GM12878 (cell line): ENCODE measurements at regions not wholly inside any gene's neighbourhood (a gene's known extent, or its start where the extent isn't known, plus 50 kb on each side); places are given as distances from the start of the nearest gene placed in this dataset.

Experiments used
- ATAC-seq: fragments of 200-7000 bp; cut with Tn5 transposase; 3 replicates; pipeline ENCODE4 v1.9.1; 2020; ENCODE audit warnings: mild to moderate bottlenecking, moderate library complexity
- BruUV-seq: library from RNA; stranded (reverse); fragments of 400-500 nt; replicated peaks from 2 replicates; lab custom pipeline; 2021; lab: Mats Ljungman, UMichigan
- CTCF ChIA-PET: fragments of 300-600 bp; sonication (Branson Sonifier 250); formaldehyde crosslinking; extraction: SDS; loops from one replicate; lab custom pipeline; 2021; ENCODE audit warnings: inconsistent platforms; lab: Yijun Ruan, JAX
- POLR2A ChIA-PET: fragments of 350-600 bp; formaldehyde crosslinking; extraction: SDS; loops from one replicate; lab custom pipeline; 2021; ENCODE audit warnings: inconsistent platforms; lab: Charles Lee
- RAD21 ChIA-PET: fragments of 300-600 bp; sonication (Branson Sonifier 250); formaldehyde crosslinking; loops from one replicate; lab custom pipeline; 2023; ENCODE audit warnings: antibody characterized with exemption; ENCODE audit not compliant: unreplicated experiment; lab: Charles Lee
- SMC1A ChIA-PET: fragments of 300-600 bp; sonication (Branson Sonifier 250); formaldehyde crosslinking; loops from one replicate; lab custom pipeline; 2023; ENCODE audit not compliant: unreplicated experiment, uncharacterized antibody; lab: Charles Lee
- DNase-seq: peaks from one replicate; pipeline ENCODE4 v3.0.0-alpha.2; 2011; ENCODE audit warnings: low read depth, low spot score
- FAIRE-seq: peaks from 3 replicates; lab custom pipeline; 2011; peaks lifted over from hg19 to GRCh38; lab: Jason Lieb, UNC
- H2AFZ ChIP-seq: 2 replicates; pipeline ENCODE4 v1.6.0; 2011; ENCODE audit warnings: low read depth, low read length, control low read depth; ENCODE audit not compliant: control insufficient read depth
- H3K27ac ChIP-seq: 2 replicates; pipeline ENCODE4 v1.5.1; 2011; ENCODE audit warnings: control low read depth; ENCODE audit not compliant: control insufficient read depth, insufficient read depth
- H3K27me3 ChIP-seq, 2 experiments: replicated peaks in 1 of 2; 2 replicates each; pipeline versions ENCODE4 v1.6.0 to v1.6.1; 2011; ENCODE audit warnings: low read length in 1 of 2; ENCODE audit not compliant: control insufficient read depth in 2 of 2, insufficient read depth in 2 of 2
- H3K36me3 ChIP-seq, 2 experiments: 2 replicates each; pipeline ENCODE4 v1.5.1; 2011; ENCODE audit warnings: low read length in 1 of 2; ENCODE audit not compliant: control insufficient read depth in 2 of 2, insufficient read depth in 2 of 2
- H3K4me1 ChIP-seq: 2 replicates; pipeline ENCODE4 v1.6.1; 2011; ENCODE audit warnings: mild to moderate bottlenecking, low read length, moderate library complexity, mixed read lengths; ENCODE audit not compliant: control insufficient read depth, insufficient read depth
- H3K4me2 ChIP-seq: 2 replicates; pipeline ENCODE4 v1.6.0; 2011; ENCODE audit warnings: control low read depth; ENCODE audit not compliant: control insufficient read depth, insufficient read depth
- H3K4me3 ChIP-seq: fragments of 200-600 bp; sonication (generic); 2 replicates; pipeline ENCODE4 v1.5.1; 2016
- H3K79me2 ChIP-seq: 2 replicates; pipeline ENCODE4 v1.6.0; 2011; ENCODE audit warnings: low read length; ENCODE audit not compliant: control insufficient read depth, insufficient read depth
- H3K9ac ChIP-seq: 2 replicates; pipeline ENCODE4 v1.8.0; 2011; ENCODE audit warnings: low read length, control low read depth, mixed read lengths; ENCODE audit not compliant: control insufficient read depth, insufficient read depth
- H3K9me3 ChIP-seq: replicated peaks from 3 replicates; pipeline ENCODE4 v1.5.1; 2011; ENCODE audit warnings: mild to moderate bottlenecking, low read length; ENCODE audit not compliant: control insufficient read depth, insufficient read depth
- H4K20me1 ChIP-seq: 2 replicates; pipeline ENCODE4 v1.6.0; 2011; ENCODE audit not compliant: control insufficient read depth, insufficient read depth
- CHD2 ChIP-seq: IDR thresholded peaks from 2 replicates; pipeline ENCODE4 v1.6.1; 2011; ENCODE audit warnings: low read depth, low read length, improper control_type of control experiment, borderline replicate concordance
- CHD4 ChIP-seq: fragments of 200-600 bp; sonication (generic); IDR thresholded peaks from 2 replicates; pipeline ENCODE4 v1.6.1; 2016; ENCODE audit warnings: mild to moderate bottlenecking
- CREB1 ChIP-seq: IDR thresholded peaks from 2 replicates; pipeline ENCODE4 v1.6.1; 2012; ENCODE audit warnings: low read depth, mild to moderate bottlenecking, inconsistent platforms
- FOS ChIP-seq: IDR thresholded peaks from 3 replicates; pipeline ENCODE4 v1.6.1; 2011; ENCODE audit warnings: borderline replicate concordance; ENCODE audit not compliant: insufficient read length; ENCODE audit errors: extremely low read depth
- FOXK2 ChIP-seq: fragments of 450-650 bp; IDR thresholded peaks from 2 replicates; pipeline ENCODE4 v1.6.1; 2017; ENCODE audit warnings: mild to moderate bottlenecking, moderate library complexity
- HCFC1 ChIP-seq: fragments of 150-350 bp; IDR thresholded peaks from 2 replicates; pipeline ENCODE4 v1.6.1; 2014; ENCODE audit warnings: low read length
- IKZF2 ChIP-seq, 2 experiments: fragments of 450-650 bp; IDR thresholded peaks; 2 replicates each; pipeline ENCODE4 v1.6.1; 2017; ENCODE audit warnings: mild to moderate bottlenecking in 2 of 2, moderate library complexity in 2 of 2
- KAT2A ChIP-seq: conservative IDR thresholded peaks from 2 replicates; pipeline ENCODE4 v1.6.1; 2011; ENCODE audit warnings: low read depth, low read length; ENCODE audit not compliant: control insufficient read depth
- KLF5 ChIP-seq: fragments of 450-650 bp; IDR thresholded peaks from 2 replicates; pipeline ENCODE4 v1.6.1; 2014; ENCODE audit warnings: mild to moderate bottlenecking; ENCODE audit not compliant: partially characterized antibody
- MXI1 ChIP-seq: fragments of 150-350 bp; IDR thresholded peaks from 2 replicates; pipeline ENCODE4 v1.6.1; 2011; ENCODE audit warnings: low read depth, mild to moderate bottlenecking, inconsistent platforms, low read length, improper control_type of control experiment
- POU2F2 ChIP-seq: IDR thresholded peaks from 3 replicates; pipeline ENCODE4 v1.6.1; 2011; ENCODE audit warnings: low read depth, mild to moderate bottlenecking, low read length, borderline replicate concordance
- RUNX3 ChIP-seq: IDR thresholded peaks from 2 replicates; pipeline ENCODE4 v1.6.1; 2012; ENCODE audit warnings: low read length, inconsistent platforms
- ZNF274 ChIP-seq: IDR thresholded peaks from one replicate; pipeline ENCODE4 v1.8.0; 2011; ENCODE audit not compliant: insufficient read length, insufficient read depth
- WGBS: methylation state at CpG from one replicate; pipeline ENCODE4 v1.1.6; 2016; ENCODE audit warnings: low lambda C conversion rate; ENCODE audit not compliant: insufficient replicate concordance, insufficient coverage; ENCODE audit errors: missing lambda C conversion rate; 5-methylcytosine and 5-hydroxymethylcytosine counted together
- in situ Hi-C: fragments of 300-500 bp; cut with MboI; formaldehyde crosslinking; loops from 9 replicates; pipeline ENCODE4 v1.14.3; 2018; ENCODE audit warnings: mixed read lengths
- intact Hi-C: fragments of 100-400 bp; cut with micrococcal nuclease; formaldehyde crosslinking; loops from one replicate; pipeline ENCODE4 v1.14.2; 2022; ENCODE audit not compliant: unreplicated experiment
- TF ChIP-seq, protein P1 (sequence below): IDR thresholded peaks from 2 replicates; pipeline ENCODE4 v1.6.1; 2011; ENCODE audit warnings: borderline replicate concordance, low read depth, mild to moderate bottlenecking, moderate library complexity, low read length; ENCODE audit not compliant: insufficient read depth, poor library complexity, severe bottlenecking
- TF ChIP-seq, protein P2 (sequence below), 3 experiments: IDR thresholded peaks in 2 of 3; conservative IDR thresholded peaks in 1 of 3; 2 replicates each; pipeline ENCODE4 v1.5.1; 2011; ENCODE audit warnings: low read depth in 3 of 3, low read length in 3 of 3, mild to moderate bottlenecking in 3 of 3, control low read depth in 2 of 3, moderate library complexity in 2 of 3, inconsistent platforms in 1 of 3, mixed read lengths in 1 of 3; ENCODE audit not compliant: control insufficient read depth in 2 of 3, insufficient read depth in 1 of 3; ENCODE audit errors: extremely low read depth in 1 of 3
- TF ChIP-seq, protein P3 (sequence below): fragments of 450-650 bp; IDR thresholded peaks from 2 replicates; pipeline ENCODE4 v1.6.1; 2017; ENCODE audit warnings: borderline replicate concordance
- TF ChIP-seq, protein P4 (sequence below): fragments of 450-650 bp; IDR thresholded peaks from 2 replicates; pipeline ENCODE4 v1.6.1; 2017; ENCODE audit warnings: antibody characterized with exemption, mild to moderate bottlenecking, moderate library complexity

DNA sequence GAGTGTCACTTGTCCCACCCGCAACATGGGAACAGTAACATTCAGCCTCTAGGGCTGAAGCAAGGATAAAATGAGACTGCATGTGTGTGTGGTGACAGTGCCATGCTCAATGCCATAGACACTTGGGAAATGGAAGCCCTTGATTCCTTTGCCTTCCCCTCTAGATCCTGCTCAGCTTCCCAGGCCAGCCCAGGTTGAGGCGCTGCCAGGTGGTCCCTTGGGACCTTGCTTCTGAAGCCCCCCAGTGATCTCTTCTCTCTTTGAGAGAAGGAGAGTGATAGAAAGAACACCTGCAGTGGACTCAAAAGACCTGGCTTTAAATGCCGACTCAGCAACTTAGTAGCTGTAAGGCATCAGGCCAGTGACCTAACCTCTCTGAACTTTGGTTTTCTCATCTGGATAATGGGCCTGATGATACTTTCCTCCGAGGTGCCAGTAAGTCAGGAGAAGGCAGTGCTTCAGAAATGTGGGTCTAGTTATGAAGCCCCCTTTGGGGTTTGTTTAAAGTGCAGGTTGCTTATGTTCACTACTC, 144.5 kb downstream of the RPLP1 start:
- in situ Hi-C loops: no loop called here
- SMC1A ChIA-PET: interaction anchor here (0.8 kb wide), 2 partner anchors 11 to 62 kb away, joined by 3 read pairs; no protein-coding TSS in a partner anchor
- FAIRE-seq: no peak

More for the DNA sequence above, 144.5 kb downstream of the RPLP1 start:
- ChIA-PET CTCF (interaction anchor here (0.6 kb wide), 1 partner anchor 423 kb away, joined by 3 read pairs; no protein-coding TSS in a partner anchor), POLR2A (interaction anchor here (0.7 kb wide), 1 partner anchor 17 kb away, joined by 3 read pairs; no protein-coding TSS in a partner anchor), RAD21 (no interaction called here)
- Histone ChIP-seq H3K4me1 (no peaks in the 10 kb centered on the region), H3K27me3 (peaks cover 6 to 7% of the 10 kb centered on the region in 2 experiments; a peak in 2 of 4 replicates), H3K36me3 (no peaks in the 10 kb centered on the region), H3K4me2 (no peak overlapping the region), H3K9ac (no peak overlapping the region), H4K20me1 (no peaks in the 10 kb centered on the region), H3K79me2 (no peaks in the 10 kb centered on the region), H3K27ac (no peak overlapping the region), H2AFZ (no peak overlapping the region), H3K9me3 (no peaks in the 10 kb centered on the region), H3K4me3 (no peak overlapping the region)
- WGBS: 55% methylated on average over 4 of the region's 4 CpGs
- ATAC-seq (no peak), DNase-seq (no peak)
- intact Hi-C loops: no loop called here
- no peak for TF ChIP-seq CHD4
- no peak for TF ChIP-seq RUNX3
- no peak for TF ChIP-seq HCFC1
- TF ChIP-seq, protein P1, sequence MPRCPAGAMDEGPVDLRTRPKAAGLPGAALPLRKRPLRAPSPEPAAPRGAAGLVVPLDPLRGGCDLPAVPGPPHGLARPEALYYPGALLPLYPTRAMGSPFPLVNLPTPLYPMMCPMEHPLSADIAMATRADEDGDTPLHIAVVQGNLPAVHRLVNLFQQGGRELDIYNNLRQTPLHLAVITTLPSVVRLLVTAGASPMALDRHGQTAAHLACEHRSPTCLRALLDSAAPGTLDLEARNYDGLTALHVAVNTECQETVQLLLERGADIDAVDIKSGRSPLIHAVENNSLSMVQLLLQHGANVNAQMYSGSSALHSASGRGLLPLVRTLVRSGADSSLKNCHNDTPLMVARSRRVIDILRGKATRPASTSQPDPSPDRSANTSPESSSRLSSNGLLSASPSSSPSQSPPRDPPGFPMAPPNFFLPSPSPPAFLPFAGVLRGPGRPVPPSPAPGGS: no peak
- TF ChIP-seq KLF5: no peak
- no peak for TF ChIP-seq POU2F2
- no peak for TF ChIP-seq MXI1
- TF ChIP-seq, protein P2, sequence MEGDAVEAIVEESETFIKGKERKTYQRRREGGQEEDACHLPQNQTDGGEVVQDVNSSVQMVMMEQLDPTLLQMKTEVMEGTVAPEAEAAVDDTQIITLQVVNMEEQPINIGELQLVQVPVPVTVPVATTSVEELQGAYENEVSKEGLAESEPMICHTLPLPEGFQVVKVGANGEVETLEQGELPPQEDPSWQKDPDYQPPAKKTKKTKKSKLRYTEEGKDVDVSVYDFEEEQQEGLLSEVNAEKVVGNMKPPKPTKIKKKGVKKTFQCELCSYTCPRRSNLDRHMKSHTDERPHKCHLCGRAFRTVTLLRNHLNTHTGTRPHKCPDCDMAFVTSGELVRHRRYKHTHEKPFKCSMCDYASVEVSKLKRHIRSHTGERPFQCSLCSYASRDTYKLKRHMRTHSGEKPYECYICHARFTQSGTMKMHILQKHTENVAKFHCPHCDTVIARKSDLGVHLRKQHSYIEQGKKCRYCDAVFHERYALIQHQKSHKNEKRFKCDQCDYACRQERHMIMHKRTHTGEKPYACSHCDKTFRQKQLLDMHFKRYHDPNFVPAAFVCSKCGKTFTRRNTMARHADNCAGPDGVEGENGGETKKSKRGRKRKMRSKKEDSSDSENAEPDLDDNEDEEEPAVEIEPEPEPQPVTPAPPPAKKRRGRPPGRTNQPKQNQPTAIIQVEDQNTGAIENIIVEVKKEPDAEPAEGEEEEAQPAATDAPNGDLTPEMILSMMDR (IDR thresholded peaks at IDR 0.05 in 2 of 3, conservative IDR thresholded peaks at IDR 0.05 in 1 of 3; ENCODE audit: control insufficient read depth in 2 of 3, extremely low read depth in 1 of 3, insufficient read depth in 1 of 3, low read depth in 3 of 3, low read length in 3 of 3): no peak
- TF ChIP-seq CREB1: no peak
- no peak for TF ChIP-seq KAT2A
- no peak for TF ChIP-seq ZNF274
- TF ChIP-seq IKZF2 (IDR thresholded peaks at IDR 0.05): no peak
- TF ChIP-seq, protein P3, sequence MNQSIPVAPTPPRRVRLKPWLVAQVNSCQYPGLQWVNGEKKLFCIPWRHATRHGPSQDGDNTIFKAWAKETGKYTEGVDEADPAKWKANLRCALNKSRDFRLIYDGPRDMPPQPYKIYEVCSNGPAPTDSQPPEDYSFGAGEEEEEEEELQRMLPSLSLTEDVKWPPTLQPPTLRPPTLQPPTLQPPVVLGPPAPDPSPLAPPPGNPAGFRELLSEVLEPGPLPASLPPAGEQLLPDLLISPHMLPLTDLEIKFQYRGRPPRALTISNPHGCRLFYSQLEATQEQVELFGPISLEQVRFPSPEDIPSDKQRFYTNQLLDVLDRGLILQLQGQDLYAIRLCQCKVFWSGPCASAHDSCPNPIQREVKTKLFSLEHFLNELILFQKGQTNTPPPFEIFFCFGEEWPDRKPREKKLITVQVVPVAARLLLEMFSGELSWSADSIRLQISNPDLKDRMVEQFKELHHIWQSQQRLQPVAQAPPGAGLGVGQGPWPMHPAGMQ: no peak
- no peak for TF ChIP-seq FOS
- no peak for TF ChIP-seq CHD2
- TF ChIP-seq, protein P4, sequence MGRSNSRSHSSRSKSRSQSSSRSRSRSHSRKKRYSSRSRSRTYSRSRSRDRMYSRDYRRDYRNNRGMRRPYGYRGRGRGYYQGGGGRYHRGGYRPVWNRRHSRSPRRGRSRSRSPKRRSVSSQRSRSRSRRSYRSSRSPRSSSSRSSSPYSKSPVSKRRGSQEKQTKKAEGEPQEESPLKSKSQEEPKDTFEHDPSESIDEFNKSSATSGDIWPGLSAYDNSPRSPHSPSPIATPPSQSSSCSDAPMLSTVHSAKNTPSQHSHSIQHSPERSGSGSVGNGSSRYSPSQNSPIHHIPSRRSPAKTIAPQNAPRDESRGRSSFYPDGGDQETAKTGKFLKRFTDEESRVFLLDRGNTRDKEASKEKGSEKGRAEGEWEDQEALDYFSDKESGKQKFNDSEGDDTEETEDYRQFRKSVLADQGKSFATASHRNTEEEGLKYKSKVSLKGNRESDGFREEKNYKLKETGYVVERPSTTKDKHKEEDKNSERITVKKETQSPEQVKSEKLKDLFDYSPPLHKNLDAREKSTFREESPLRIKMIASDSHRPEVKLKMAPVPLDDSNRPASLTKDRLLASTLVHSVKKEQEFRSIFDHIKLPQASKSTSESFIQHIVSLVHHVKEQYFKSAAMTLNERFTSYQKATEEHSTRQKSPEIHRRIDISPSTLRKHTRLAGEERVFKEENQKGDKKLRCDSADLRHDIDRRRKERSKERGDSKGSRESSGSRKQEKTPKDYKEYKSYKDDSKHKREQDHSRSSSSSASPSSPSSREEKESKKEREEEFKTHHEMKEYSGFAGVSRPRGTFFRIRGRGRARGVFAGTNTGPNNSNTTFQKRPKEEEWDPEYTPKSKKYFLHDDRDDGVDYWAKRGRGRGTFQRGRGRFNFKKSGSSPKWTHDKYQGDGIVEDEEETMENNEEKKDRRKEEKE: no peak
- no peak for TF ChIP-seq FOXK2
- BruUV-seq: no TSS peak
